NCI-H1092 treated with DMSO at 0.1 percent for 48 hours (cell line): ENCODE measurements at regions not wholly inside any gene's neighbourhood (a gene's known extent, or its start where the extent isn't known, plus 50 kb on each side); places are given as distances from the start of the nearest gene placed in this dataset.

Experiments
- DNase-seq: peaks from one replicate; lab custom pipeline; 2025; lab: John Stamatoyannopoulos, UW

GRCh38 chr2:122112216-122113005, 357.0 kb downstream of the TSN start:
- peak; percentile 15 for DNase-seq

GRCh38 chr2:122114421-122114820, 359.0 kb downstream of the TSN start:
- no peak for DNase-seq

- no peak for DNase-seq
Observed at GRCh38 chr2:122117371-122117770, 361.9 kb downstream of the TSN start.

GRCh38 chr2:122129399-122129798, 373.9 kb downstream of the TSN start:
- no peak for DNase-seq

- no peak for DNase-seq
Observed at GRCh38 chr2:122132147-122132691, 376.8 kb downstream of the TSN start.

GRCh38 chr2:122135021-122135937, 379.8 kb downstream of the TSN start:
- DNase-seq = no peak

- peak; percentile 10 for DNase-seq
Observed at GRCh38 chr2:122136056-122136455, 380.6 kb downstream of the TSN start.

GRCh38 chr2:122138561-122138960, 383.1 kb downstream of the TSN start:
- no peak for DNase-seq

GRCh38 chr2:122139739-122140420, 384.4 kb downstream of the TSN start:
- DNase-seq = no peak

GRCh38 chr2:122144884-122145283, 389.4 kb downstream of the TSN start:
- DNase-seq = no peak

GRCh38 chr2:122145856-122146255, 390.4 kb downstream of the TSN start:
- DNase-seq = peak; percentile 23

- no peak for DNase-seq
Observed at GRCh38 chr2:122148128-122148767, 392.8 kb downstream of the TSN start.

- DNase-seq = no peak
Observed at GRCh38 chr2:122150524-122151280, 395.3 kb downstream of the TSN start.

GRCh38 chr2:122152571-122152970, 397.1 kb downstream of the TSN start:
- DNase-seq = no peak

GRCh38 chr2:122156176-122156890, 400.9 kb downstream of the TSN start:
- no peak for DNase-seq

- DNase-seq = no peak
Observed at GRCh38 chr2:122157158-122157557, 401.7 kb downstream of the TSN start.

GRCh38 chr2:122163617-122164016, 408.2 kb downstream of the TSN start:
- no peak for DNase-seq

GRCh38 chr2:122164964-122165363, 409.5 kb downstream of the TSN start:
- DNase-seq = no peak

- no peak for DNase-seq
Observed at GRCh38 chr2:122166820-122167219, 411.4 kb downstream of the TSN start.

- DNase-seq = no peak
Observed at GRCh38 chr2:122167515-122167914, 412.1 kb downstream of the TSN start.
